ENCODE measurements at regions not wholly inside any gene's neighbourhood (a gene's known extent, or its start where the extent isn't known, plus 50 kb on each side); places are given as distances from the start of the nearest gene placed in this dataset.

GRCh38 chr16:51443934-51444333, 292.9 kb upstream of the SALL1 start:
- DNase-seq (ENCODE audit: low read depth): no peak
- TF ChIP-seq CTCF (IDR thresholded peaks at IDR 0.05; ENCODE audit: insufficient read depth, low read depth, low read length, missing control alignments): no peak
- no peak overlapping the region for H3K4me3 ChIP-seq (ENCODE audit: low read length)

GRCh38 chr16:51442141-51442870, 291.2 kb upstream of the SALL1 start:
- TF ChIP-seq CTCF (IDR thresholded peaks at IDR 0.05; ENCODE audit: insufficient read depth, low read depth, low read length, missing control alignments): no peak
- H3K4me3 ChIP-seq (ENCODE audit: low read length): no peak overlapping the region
- no peak for DNase-seq (ENCODE audit: low read depth)

GRCh38 chr16:51440131-51440889, 289.2 kb upstream of the SALL1 start:
- H3K4me3 ChIP-seq (ENCODE audit: low read length): no peak overlapping the region
- no peak for TF ChIP-seq CTCF (IDR thresholded peaks at IDR 0.05; ENCODE audit: insufficient read depth, low read depth, low read length, missing control alignments)
- DNase-seq (ENCODE audit: low read depth): no peak

- no peak for DNase-seq (ENCODE audit: low read depth)
- no peak for TF ChIP-seq CTCF (IDR thresholded peaks at IDR 0.05; ENCODE audit: insufficient read depth, low read depth, low read length, missing control alignments)
- no peak overlapping the region for H3K4me3 ChIP-seq (ENCODE audit: low read length)
Measured at GRCh38 chr16:51439271-51439670, 288.2 kb upstream of the SALL1 start.

- no peak overlapping the region for H3K4me3 ChIP-seq (ENCODE audit: low read length)
- TF ChIP-seq CTCF (IDR thresholded peaks at IDR 0.05; ENCODE audit: insufficient read depth, low read depth, low read length, missing control alignments): no peak
- no peak for DNase-seq (ENCODE audit: low read depth)
Measured at GRCh38 chr16:51436742-51437141, 285.7 kb upstream of the SALL1 start.

- H3K4me3 ChIP-seq (ENCODE audit: low read length): no peak overlapping the region
- no peak for TF ChIP-seq CTCF (IDR thresholded peaks at IDR 0.05; ENCODE audit: insufficient read depth, low read depth, low read length, missing control alignments)
- no peak for DNase-seq (ENCODE audit: low read depth)
Measured at GRCh38 chr16:51434567-51435198, 283.6 kb upstream of the SALL1 start.

All from epithelial cell of esophagus (primary cell).